HG02678 (cell line): ENCODE measurements at regions not wholly inside any gene's neighbourhood (a gene's known extent, or its start where the extent isn't known, plus 50 kb on each side); places are given as distances from the start of the nearest gene placed in this dataset.
A peak's percentile ranks its signal among the peaks of the same experiment; 100 is the strongest.

Experiments used
- ATAC-seq: cut with Tn5 transposase; IDR thresholded peaks from one replicate; pipeline ENCODE4 v1.9.1; 2021; ENCODE audit warnings: mild to moderate bottlenecking, moderate library complexity; ENCODE audit not compliant: unreplicated experiment

GRCh38 chr13:73421310-73421912 is 362.6 kb downstream of the KLF5 start:
- ATAC-seq: no peak

GRCh38 chr13:73419186-73419585 is 360.4 kb downstream of the KLF5 start:
- no peak for ATAC-seq

DNA sequence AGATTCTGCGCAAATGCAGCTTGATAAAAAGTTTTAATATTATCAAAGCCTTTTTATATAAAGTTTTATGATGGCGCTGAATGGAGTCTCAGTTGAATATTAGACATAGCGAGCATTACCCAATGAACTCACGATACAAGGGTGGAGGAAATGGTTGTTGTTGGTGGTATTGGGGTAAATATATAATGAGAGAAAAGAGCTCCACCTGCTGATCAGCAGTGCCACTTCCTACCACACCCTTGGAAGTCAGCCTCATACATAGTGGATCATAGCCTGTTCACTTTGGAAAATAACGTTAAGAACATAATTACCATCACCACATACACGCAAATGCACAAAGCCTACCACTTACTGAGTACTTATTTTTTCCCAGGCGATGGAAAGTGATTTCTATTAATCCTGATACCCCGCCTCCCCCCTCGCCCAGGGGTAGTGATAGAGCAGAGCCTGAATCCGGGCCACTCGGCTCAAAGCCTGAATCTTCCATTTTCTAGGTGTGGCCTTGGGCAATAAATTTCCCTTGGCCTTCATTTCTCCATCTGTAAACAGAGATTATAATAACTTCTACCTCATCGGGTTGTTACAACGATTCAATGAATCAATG is 358.3 kb downstream of the KLF5 start:
- ATAC-seq: peak; percentile 44

- ATAC-seq: no peak
These were observed 357.3 kb downstream of the KLF5 start for GRCh38 chr13:73416093-73416492.

GRCh38 chr13:73413656-73414055 is 354.9 kb downstream of the KLF5 start:
- ATAC-seq: no peak

DNA sequence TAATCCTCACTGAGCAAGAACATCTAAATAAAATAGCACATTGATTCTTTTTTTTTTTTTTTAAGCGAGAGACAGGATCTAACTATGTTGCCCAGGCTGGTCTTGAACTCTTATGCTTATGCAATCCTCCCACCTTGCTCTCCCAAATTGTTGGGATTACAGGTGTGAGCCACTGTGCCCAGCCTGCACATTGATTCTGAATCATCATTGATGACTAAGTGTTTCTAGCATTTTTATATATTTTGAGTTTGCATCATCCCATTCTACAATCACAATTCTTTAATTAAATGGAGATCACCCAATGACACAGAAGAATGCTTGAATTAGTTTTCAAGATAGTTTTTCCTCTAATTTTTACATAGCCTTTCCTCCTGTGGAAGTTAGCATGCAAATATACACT is 354.1 kb downstream of the KLF5 start:
- ATAC-seq: no peak

- no peak for ATAC-seq
These were observed 352.4 kb downstream of the KLF5 start for GRCh38 chr13:73411067-73411809.

DNA sequence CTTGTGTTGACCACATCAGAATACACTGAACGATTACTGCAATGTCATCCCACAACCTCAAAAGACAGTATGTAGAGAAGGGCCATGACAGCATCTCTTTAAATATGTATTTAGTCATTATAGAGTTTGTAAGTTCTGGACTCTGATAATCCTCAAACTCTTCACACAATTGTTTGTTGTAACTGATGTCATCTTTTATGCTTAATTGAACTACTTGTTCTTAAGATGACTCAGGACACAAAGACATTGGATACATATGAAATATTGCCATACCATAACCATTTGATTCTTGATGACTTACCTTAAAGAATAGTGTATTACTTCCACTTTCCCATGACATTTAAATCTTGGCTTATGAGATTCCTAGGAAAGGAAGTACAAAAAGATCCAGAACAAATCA is 347.6 kb downstream of the KLF5 start:
- no peak for ATAC-seq

DNA sequence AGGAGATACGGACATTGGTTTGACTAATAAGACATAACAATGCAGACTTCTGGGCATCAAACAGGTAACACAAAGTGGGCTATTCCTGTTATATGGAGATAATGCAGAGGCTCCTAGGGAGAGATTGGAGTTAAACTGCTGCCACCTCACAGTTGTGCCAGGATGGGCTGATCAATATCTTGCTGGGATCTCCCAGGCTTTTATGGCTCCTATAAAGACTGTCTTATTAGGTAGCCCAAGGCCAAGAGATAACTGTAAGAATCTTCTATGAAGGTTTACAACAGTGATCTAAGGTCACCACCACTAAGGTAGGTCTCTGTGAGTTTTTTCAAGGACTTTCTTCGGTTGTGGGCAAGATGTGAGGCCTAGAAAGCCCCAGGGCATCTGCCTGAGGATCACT is 345.8 kb downstream of the KLF5 start:
- ATAC-seq: no peak

GRCh38 chr13:73403355-73404120 is 344.7 kb downstream of the KLF5 start:
- no peak for ATAC-seq

- ATAC-seq: no peak
These were observed 343.0 kb downstream of the KLF5 start for GRCh38 chr13:73401769-73402168.

GRCh38 chr13:73399347-73400216 is 340.8 kb downstream of the KLF5 start:
- no peak for ATAC-seq

- ATAC-seq: no peak
These were observed 338.9 kb downstream of the KLF5 start for GRCh38 chr13:73397496-73398305.

DNA sequence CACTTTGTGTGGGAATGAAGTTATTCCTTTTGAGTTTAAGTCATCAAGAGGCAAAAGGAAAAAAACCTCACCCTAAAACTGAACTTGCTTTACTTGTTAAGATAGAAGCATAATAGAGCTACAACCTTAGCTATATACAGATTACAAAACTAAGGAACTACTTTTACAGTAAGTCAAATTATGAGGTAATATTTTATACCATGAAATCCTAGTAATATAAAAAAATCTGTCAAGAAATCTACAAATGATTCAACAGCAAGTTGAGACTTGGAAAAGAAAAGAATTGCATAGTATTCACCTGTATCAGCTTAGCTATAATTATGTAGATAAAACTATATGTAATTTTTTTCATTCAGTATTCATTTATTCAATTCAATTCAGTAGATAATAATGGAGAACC is 335.3 kb downstream of the KLF5 start:
- ATAC-seq: no peak

DNA sequence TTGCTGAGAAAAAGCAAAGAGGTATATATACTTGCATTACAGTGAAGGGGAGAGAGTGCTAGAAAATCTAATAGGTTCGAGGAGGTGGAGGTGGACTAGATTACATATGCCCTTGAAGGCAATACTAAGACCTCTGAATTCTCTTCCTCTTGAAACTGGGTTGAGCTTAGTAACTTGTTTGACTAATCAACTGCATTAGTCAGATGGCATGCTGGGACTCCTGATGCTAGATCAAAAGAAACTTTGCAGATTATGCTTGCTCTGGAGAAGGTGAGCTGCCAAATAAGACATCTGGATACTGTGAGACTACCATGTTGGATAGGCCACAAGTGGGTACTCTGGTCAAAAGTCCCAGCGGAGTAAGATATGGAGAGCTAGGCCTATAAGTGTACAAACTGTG is 331.3 kb downstream of the KLF5 start:
- ATAC-seq: no peak

- no peak for ATAC-seq
These were observed 329.8 kb downstream of the KLF5 start for GRCh38 chr13:73388586-73388985.

GRCh38 chr13:73387318-73387717 is 328.5 kb downstream of the KLF5 start:
- no peak for ATAC-seq

DNA sequence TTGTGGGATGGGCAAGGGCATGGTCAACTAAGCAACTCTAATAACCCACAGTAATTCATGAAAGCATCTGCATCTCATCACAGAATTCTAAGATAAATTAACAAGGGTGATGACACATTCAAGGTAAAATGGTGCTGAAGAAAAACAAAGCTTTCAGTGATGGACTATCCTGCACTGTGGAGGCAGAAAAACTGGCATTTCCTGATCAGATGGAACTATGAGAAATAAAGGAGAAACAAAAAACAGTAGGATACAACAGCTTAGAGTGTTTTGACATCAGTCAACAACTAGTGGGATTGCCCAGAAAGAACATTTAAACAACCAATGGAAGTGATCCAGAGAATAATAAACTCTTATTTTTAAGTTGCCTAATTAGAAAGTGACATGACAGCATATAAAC is 327.0 kb downstream of the KLF5 start:
- no peak for ATAC-seq

DNA sequence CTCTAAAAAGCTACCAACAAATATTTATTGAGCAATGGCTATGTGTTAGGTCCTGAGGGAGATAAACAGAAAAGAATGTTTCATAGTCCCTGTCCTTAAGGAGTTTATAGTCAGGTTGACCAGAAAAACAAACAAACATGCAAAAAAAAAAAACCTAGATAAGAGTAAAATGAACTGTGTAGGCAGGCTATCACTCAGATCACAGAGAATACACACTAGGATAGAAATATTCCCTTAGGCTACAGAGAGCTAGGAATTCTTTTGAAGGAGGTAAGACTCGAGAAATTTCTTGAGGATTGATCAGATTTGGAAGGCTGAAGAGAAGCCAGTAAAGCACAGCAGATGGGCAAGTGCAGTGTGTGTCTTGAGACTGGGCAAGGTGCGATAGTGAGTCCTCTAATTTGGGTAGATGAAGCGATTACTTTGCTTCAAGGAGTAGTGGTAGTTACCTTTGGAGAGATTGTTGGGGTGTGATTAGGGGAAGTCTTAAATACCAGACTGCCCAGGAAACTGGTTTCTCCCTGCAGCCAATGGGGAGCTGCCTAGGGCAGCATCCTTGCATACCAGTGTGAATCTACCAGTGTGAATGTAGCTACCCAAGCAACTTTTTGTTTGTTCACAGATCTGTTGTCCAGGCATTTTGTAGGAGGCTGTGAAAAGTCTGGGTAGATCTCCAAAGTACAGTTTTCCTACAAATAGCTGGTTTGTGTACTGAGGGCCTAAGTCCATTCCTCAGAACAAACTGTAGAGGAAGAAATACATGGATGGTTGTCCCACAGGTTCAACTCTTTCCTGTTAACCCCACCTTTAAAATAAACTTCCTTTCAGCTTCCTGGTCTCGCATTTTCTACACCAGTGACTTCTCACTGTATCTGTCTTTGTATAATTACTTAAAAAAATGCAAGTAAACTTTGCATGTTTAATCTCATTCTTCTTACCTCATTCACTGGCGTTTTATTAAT is 314.1 kb downstream of the KLF5 start:
- no peak for ATAC-seq
